ENCODE measurements at regions not wholly inside any gene's neighbourhood (a gene's known extent, or its start where the extent isn't known, plus 50 kb on each side); places are given as distances from the start of the nearest gene placed in this dataset.
A peak's percentile ranks its signal among the peaks of the same experiment; 100 is the strongest.

GRCh38 chr1:191943684-191944083, 214.6 kb upstream of the RGS18 start:
- Histone ChIP-seq H4K20me1 (replicated peaks; ENCODE audit: control insufficient read depth, insufficient read depth, low read length) (no peaks in the 10 kb centered on the region), H3K9ac (ENCODE audit: insufficient read depth in 1 of 2, low read depth in 2 of 2, low read length in 2 of 2) (no peak overlapping the region), H2AFZ (ENCODE audit: low read depth, low read length) (no peak overlapping the region), H3K27me3 (ENCODE audit: control insufficient read depth in 2 of 2, insufficient read depth in 2 of 2, low read length in 2 of 2) (no peaks in the 10 kb centered on the region), H3K79me2 (ENCODE audit: control insufficient read depth, insufficient read depth, low read length) (no peaks in the 10 kb centered on the region), H3K4me3 (no peak overlapping the region), H3K4me2 (ENCODE audit: insufficient read depth, low read length) (no peak overlapping the region), H3K27ac (ENCODE audit: extremely low read depth, low read depth, low read length) (no peak overlapping the region), H3K4me1 (replicated peaks in 1 of 2; ENCODE audit: control insufficient read depth in 2 of 2, insufficient read depth in 2 of 2, low read length in 2 of 2) (no peaks in the 10 kb centered on the region), H3K9me3 (replicated peaks; ENCODE audit: control insufficient read depth, insufficient read depth, low read depth, low read length) (no peaks in the 10 kb centered on the region), H3K9me1 (ENCODE audit: control insufficient read depth, insufficient read depth, low read length) (no peaks in the 10 kb centered on the region), H3K36me3 (ENCODE audit: control insufficient read depth, insufficient read depth, low read length) (no peaks in the 10 kb centered on the region)
- no TSS peak for BruUV-seq (replicated peaks)
- DNase-seq (ENCODE audit: extremely low read depth in 1 of 4, low spot score in 3 of 4), result no peak
- in situ Hi-C loops (cut with MboI) (no loop called here), intact Hi-C loops (cut with micrococcal nuclease) (no loop called here)
- no peak for ATAC-seq
- WGBS (ENCODE audit: insufficient coverage, low coverage, missing lambda C conversion rate), result 13% methylated on average over 1 of the region's 1 CpG
- ChIA-PET POLR2A (interaction anchor here (1.2 kb wide), 1 partner anchor 15 kb away, joined by 3 read pairs; no protein-coding TSS in a partner anchor), CTCF (ENCODE audit: low intra/inter-chr PET ratio) (no interaction called here)
- no peak for FAIRE-seq
- TF ChIP-seq HNRNPUL1 (IDR thresholded peaks at IDR 0.05; ENCODE audit: low read length) (no peak), ATF1 (CRISPR knock-in tag; IDR thresholded peaks at IDR 0.05) (no peak), ATF1 (tag; IDR thresholded peaks at IDR 0.05) (no peak), BHLHE40 (IDR thresholded peaks at IDR 0.05; ENCODE audit: low read length) (no peak), ZNF347 (CRISPR knock-in tag; IDR thresholded peaks at IDR 0.05; ENCODE audit: low read depth) (no peak), NBN (IDR thresholded peaks at IDR 0.05; ENCODE audit: low read depth) (no peak), ZNF639 (CRISPR knock-in tag; conservative IDR thresholded peaks at IDR 0.05 in 1 of 2, IDR thresholded peaks at IDR 0.05 in 1 of 2) (no peak), MAFF (IDR thresholded peaks at IDR 0.05; ENCODE audit: low read length) (no peak; the same call in 1 of the 2 replicates), ZNF316 (IDR thresholded peaks at IDR 0.05) (peak; percentile 86), CTCF (IDR thresholded peaks at IDR 0.05 in 2 of 3, conservative IDR thresholded peaks at IDR 0.05 in 1 of 3; ENCODE audit: insufficient read depth in 2 of 3, low read depth in 1 of 3, low read length in 3 of 3) (no peak), C11orf30 (IDR thresholded peaks at IDR 0.05; ENCODE audit: low read depth) (peak; percentile 59; the same call in 1 of the 2 replicates), ZBTB40 (IDR thresholded peaks at IDR 0.05) (no peak), ZBTB40 (CRISPR knock-in tag; IDR thresholded peaks at IDR 0.05) (no peak)
